ENCODE measurements at regions not wholly inside any gene's neighbourhood (a gene's known extent, or its start where the extent isn't known, plus 50 kb on each side); places are given as distances from the start of the nearest gene placed in this dataset.
"Not testable (repeated sequence)": the region's sequence is repeated elsewhere in the genome, so short reads cannot be mapped to it uniquely, and the experiment has no call there.

DNA sequence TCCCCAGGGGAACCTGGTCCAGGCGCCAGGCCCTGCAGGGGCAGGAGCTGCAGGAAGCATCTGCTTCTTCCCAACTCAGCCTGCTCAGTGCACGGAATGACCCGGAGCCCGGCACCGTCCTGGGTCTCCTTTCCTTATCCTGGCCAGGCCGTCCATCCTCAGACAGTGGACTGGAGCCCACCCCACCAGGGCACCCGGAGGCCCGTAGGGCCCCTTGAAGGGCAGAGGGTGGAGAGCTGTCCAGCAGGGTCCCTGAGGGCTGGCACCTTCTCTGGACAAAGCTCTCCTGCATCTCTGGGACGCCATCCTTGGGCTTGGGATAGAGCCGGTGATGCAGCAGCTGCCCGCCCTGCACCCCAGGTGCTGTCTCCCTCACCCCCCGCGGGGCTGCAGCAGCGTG lies 207.9 kb downstream of the TMEM121 start:
- not testable (repeated sequence) for DNase-seq (ENCODE audit: low spot score)

DNA sequence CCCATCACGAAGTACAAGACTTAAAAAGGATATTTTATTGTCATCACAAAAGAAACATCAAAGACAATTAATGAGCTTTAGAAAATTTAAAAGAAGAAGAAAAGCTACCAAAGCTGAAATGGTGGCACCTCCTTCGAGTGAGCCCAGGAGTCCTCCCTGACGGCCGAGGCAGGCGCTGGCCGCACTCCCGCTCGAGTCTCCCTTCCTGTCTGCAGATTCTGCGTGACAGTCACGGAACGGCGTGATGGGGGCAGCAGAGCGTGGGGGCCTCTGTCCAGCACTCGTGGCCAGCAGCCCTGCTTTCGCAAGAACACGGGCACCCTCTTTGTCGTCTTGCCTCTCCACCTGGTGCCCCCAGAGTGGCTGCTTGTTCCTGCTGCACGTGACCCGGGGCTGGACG lies 209.9 kb downstream of the TMEM121 start:
- not testable (repeated sequence) for DNase-seq (ENCODE audit: low spot score)

DNA sequence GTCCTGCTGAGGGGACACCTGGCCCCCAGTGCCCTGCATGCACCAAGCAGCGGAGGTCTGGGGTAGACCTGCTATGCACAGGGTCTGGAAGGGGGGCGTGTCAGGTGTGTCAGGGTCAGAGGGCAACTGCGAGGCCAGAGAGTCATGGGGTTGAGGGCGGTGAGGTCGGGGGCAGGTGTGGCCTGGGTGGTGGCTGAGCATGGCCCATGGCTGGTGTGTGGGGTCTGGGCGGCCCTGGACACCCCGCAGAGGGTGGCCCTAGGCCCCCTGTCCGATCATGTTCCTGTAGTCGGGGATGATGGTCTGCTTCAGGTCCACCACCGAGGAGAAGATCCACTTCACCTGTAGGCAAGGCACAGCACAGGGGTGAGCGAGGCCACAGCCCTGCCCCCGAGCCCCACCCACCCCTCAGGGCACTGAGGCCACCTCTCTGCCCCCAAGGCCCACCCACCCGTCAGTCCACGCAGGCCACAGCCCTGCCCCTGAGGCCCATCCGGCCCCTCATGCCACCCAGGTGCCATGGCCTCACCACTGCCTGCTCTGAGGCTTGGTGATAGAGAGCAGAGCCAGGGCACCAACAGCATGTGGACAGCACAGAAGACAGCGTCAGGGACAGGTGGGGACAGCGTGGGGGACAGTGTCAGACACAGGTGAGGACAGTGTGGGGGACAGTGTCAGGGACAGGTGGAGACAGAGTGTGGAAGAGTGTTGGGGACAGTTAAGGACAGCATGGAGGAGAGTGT lies 211.3 kb downstream of the TMEM121 start:
- DNase-seq (ENCODE audit: low spot score) = no peak

DNA sequence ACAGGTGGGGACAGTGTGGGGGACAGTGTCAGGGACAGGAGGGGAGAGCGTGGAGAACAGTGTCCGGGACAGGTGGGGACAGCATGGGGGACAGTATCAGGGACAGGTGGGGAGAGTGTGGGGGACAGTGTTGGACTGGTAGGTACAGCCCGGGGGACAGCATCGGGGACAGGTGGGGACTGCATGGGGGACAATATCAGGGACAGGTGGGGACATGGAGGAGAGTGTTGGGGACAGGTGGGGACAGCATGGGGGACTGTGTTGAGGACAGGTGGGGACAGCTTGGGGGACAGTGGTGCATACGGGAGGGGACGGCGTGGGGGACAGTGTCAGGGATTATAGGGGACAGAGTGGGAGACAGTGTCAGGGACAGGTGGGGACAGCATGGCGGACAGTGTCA lies 212.3 kb downstream of the TMEM121 start:
- DNase-seq (ENCODE audit: low spot score) = no peak

DNA sequence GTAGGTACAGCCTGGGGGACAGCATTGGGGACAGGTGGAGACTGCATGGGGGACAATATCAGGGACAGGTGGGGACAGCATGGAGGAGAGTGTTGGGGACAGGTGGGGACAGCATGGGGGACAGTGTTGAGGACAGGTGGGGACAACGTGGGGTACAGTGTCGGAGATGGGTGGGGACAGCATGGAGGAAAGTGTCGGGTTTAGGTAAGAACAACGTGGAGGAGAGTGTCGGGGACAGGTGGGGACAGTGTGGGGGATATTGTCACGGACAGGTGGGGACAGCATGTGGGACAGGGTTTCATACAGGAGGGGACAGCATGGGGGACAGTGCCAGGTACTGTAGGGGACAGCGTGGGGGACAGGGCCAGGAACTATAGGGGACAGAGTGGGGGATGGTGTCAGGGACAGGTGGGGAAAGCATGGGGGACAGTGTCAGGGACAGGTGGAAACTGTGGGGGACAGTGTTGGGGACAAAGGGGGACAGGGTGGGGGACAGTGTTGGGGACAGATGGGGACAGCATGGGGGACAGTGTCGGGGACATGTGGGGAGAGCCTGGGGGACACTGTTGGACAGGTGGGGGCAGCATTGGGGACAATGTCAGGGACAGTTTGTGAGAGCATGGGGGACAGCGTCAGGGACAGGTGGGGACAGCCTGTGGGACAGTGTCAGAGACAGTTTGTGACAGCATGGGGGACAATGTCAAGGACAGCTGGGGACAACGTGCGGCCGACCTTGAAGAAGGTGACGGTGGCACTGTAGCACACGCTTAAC lies 213.1 kb downstream of the TMEM121 start:
- no peak for DNase-seq (ENCODE audit: low spot score)

DNA sequence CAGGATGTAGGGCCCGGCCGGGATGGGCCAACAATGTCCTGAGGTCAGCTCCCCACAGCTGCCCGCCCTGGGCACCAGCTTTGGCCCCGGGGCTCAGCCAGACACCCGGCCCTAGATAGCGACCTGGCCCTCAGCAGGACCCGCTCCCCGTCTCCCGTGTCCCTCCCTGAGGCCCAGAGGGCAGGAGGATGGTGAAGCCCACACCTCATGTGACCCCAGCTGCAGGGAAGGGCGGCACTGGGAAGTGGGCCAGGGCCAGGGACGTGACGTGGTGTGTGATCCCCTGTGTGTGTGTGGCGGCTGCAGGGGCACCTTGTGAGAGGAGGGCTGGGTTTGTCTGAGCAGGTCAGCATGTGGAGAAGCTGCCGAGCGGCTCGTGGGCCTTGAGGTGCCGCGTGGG lies 213.9 kb downstream of the TMEM121 start:
- not testable (repeated sequence) for DNase-seq (ENCODE audit: low spot score)

DNA sequence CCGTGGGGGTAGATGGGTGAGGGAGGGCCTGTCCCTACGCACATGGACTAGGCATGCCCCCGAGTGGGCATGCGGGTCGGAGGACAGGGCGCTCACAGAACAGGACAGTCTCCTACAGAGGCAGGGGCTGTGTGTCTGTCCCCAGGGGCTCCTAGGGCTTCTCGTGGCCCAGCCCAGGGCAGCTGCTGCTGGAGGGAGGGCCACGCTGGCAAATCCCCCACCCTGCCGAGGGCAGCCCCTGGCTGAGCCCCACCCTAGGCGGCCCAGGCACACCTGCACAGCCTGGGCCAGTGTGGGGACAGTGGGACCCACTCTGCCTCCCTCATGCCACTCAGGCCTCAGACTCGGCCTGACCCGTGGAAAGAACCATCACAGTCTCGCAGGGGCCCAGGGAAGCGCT lies 214.6 kb downstream of the TMEM121 start:
- not testable (repeated sequence) for DNase-seq (ENCODE audit: low spot score)

DNA sequence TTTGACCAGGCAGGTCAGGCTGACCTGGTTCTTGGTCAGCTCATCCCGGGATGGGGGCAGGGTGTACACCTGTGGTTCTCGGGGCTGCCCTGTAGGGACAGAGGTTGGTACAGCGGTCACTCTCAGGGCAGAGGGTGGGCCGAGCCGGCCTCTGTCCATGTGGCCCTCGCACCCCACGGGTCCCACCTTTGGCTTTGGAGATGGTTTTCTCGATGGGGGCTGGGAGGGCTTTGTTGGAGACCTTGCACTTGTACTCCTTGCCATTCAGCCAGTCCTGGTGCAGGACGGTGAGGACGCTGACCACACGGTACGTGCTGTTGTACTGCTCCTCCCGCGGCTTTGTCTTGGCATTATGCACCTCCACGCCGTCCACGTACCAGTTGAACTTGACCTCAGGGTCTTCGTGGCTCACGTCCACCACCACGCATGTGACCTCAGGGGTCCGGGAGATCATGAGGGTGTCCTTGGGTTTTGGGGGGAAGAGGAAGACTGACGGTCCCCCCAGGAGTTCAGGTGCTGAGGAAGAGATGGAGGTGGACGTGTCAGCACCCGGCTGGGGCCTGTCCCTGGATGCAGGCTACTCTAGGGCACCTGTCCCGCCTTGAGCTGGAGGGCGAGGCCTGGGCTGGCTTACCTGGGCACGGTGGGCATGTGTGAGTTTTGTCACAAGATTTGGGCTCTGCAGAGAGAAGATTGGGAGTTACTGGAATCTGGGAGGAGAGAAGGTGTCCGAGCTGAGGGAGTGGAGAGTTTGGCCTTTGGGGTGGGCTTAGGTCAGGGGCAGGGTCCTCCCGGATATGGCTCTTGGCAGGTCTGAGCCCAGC lies 215.5 kb downstream of the TMEM121 start:
- not testable (repeated sequence) for DNase-seq (ENCODE audit: low spot score)

DNA sequence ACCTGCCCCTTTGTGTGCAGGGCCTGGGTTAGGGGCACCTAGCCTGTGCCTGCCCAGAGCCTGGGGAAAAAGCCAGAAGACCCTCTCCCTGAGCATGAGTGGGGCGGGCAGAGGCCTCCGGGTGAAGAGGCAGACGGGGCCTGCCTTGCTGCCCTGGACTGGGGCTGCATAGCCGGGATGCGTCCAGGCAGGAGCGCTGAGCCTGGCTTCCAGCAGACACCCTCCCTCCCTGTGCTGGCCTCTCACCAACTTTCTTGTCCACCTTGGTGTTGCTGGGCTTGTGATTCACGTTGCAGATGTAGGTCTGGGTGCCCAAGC lies 216.1 kb downstream of the TMEM121 start:
- DNase-seq (ENCODE audit: low spot score) = no peak

DNA sequence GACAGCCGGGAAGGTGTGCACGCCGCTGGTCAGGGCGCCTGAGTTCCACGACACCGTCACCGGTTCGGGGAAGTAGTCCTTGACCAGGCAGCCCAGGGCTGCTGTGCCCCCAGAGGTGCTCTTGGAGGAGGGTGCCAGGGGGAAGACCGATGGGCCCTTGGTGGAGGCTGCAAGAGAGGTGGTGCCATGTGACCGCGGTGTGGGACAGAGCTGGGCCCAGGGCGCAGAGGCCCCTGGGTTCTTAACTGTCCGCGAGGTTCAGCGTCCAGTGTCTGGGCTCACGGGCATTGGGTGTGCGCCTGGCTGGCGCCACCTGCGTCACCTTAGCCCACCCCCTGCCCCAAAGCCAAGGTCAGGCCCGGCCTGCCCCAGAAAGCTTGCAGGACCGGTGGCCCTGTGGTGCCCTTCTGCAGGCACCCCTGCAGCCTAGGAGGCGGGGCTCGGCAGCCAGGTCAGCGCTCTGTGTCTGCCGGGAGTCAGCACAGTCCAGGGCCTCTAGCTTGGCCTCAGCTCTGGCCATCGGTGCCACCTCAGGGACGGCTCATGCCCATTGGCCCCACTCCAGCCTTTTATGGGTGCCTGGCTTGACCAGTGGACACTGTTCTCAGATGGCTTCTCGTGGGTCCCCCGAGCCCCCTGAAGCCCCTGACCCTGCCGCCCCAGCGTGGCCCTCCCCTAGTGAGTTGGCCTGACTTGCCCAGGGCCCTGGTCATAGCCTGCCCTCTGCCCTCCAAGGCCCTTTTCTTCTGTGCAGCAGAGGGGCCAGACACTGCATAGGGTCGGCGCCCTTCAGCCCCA lies 216.7 kb downstream of the TMEM121 start:
- not testable (repeated sequence) for DNase-seq (ENCODE audit: low spot score)

DNA sequence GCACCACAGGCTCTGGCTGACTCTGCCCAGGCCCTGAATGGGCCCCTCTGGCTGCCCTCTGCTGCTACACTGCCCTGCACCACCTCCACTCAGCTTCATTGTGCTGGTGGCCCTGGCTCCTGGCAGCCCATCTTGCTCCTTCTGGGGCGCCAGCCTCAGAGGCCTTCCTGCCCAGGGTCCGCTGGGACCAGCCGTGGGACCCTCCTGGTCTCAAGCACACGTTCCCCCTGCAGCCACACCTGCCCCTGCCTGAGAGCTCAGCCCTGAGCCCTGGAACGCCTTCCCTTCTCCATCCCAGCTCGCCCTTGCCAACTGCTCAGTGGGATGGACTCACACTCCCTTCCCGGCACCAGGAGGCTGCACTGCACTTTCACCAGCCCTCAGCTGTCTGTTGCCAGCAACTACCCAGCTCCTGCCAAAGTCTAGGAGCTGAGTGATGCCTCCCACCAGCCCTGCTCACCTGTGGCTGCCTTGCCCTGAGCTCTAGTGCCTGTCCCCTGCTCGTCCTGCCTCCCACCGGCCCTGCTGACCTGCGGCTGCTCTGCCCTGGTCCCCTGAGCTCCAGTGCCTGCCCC lies 217.9 kb downstream of the TMEM121 start:
- DNase-seq (ENCODE audit: low spot score) = not testable (repeated sequence)

DNA sequence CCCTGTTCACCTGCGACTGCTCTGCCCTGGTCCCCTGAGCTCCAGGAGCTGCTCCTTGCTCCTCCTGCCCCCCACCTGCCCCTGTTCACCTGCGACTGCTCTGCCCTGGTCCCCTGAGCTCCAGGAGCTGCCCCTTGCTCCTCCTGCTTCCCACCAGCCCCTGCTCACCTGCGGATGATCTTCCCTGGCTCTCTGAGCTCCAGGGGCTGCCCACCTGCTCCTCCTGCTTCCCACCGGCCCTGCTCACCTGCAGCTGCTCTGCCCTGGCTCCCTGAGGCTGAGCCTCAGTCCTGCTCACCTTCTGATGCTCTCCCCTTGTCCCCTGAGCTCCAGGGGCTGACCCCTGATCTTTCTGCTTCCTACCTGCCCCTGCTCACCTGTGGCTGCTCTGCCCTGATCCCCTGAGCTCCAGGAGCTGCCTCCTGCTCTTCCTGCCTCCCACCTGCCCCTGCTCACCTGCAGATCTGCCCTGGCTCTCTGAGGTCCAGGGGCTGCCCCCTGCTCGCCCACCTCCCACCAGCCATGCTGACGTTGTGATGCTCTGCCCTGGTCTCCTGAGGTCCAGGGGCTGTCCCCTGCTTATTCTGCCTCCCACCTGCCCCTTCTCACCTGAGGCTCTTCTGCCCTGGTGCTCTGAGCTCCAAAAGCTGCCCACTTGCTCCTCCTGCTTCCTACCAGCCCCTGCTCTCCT lies 219.2 kb downstream of the TMEM121 start:
- DNase-seq (ENCODE audit: low spot score) = no peak

DNA sequence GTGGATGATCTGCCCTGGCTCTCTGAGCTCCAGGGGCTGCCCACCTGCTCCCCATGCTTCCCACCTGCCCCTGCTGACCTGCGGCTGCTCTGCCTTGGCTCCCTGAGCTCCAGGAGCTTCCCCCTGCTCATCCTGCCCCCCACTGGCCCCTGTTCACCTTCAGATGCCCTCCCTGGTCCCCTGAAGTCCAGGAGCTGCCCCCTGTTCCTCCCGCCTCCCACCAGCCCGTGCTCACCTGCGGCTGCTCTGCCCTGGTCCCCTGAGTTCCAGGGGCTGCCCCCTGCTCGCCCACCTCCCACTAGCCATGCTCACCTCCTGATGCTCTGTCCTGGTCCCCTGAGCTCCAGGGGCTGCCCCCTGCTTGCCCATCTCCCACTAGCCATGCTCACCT lies 219.7 kb downstream of the TMEM121 start:
- no peak for DNase-seq (ENCODE audit: low spot score)

DNA sequence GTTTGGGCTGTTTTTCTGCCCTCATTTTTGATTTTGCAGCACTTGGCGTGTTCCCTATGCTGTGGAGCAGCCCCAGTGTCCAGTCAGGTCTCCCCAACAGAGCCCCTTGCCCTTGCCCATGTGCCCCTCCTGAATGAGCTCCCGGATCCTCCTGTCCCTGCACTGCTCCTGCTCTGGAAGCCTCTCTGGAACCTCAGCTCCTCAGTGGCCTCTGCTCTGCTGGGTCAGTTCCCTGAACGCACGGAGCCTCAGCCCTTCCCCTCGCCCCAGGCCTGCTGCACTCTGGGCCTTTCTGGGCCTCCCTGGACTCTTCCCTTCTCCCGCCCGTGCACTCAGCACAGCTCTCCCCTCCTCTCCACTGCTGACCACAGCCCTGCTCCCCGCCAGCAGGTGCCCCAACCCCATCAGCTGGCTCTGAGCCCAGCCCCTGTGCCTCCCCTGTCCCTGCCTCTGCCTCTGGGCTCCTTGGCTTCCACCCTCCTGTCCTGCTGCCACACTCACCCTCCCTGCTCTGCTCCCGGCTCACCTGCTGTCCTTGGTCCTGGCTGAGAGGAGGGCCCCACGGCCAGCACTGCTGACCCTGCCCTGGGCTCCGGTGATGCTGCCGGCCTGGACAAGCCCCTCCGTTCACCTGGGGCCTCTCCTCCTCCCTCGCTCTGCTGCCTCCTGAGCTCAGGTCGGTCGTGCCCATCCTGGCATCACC lies 220.6 kb downstream of the TMEM121 start:
- not testable (repeated sequence) for DNase-seq (ENCODE audit: low spot score)

DNA sequence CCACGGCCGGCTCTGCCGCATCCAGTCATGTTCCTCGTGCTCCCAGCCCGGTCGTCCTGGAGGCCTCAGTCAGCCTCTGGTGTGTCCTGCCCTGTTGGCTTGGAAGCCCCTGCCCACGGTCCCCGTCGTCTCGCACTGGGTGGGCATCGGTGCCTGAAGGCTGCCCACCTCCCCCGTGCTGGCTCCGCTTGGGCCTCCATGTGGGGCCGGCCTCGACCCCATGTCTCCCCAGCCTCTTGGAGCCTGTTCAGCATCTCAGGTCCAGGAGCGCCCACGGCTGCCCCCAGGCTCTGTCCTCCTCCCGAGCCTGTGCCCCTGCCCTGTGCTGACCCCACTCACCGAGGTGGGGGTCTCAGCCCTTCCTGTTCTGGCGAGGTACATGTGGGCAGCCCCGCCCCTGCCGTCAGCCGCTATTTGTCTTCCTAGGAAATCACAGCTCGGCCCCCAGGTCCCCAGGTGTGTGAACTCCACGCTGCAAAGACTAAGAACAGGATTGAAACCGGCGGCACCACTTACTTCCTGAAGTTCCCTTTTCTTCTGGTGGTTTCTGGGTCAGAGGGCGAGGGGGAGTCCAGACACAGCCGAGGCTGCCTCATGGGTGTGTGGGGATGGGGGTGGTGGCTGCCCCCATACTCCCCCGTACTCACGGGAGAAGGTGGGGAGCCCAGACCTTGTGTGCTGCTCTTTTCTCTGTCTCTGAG lies 221.3 kb downstream of the TMEM121 start:
- DNase-seq (ENCODE audit: low spot score) = not testable (repeated sequence)

DNA sequence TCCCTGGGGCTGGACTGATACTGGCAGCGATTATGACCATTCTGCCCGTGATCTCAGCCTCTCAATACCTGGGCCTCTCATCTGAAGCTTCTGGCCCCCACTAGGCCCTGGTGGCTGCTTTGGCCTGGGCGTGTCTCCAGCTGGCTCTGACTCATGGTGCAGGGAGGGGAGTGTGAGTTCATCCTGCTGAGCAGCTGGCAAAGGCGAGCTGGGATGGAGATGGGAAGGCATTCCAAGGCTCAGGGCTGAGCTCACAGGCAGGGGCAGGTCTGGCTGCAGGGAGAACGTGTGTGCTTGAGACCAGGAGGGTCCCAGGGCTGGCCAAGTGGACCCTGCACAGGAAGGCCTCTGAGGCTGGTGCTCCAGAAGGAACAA lies 221.8 kb downstream of the TMEM121 start:
- no peak for DNase-seq (ENCODE audit: low spot score)

DNA sequence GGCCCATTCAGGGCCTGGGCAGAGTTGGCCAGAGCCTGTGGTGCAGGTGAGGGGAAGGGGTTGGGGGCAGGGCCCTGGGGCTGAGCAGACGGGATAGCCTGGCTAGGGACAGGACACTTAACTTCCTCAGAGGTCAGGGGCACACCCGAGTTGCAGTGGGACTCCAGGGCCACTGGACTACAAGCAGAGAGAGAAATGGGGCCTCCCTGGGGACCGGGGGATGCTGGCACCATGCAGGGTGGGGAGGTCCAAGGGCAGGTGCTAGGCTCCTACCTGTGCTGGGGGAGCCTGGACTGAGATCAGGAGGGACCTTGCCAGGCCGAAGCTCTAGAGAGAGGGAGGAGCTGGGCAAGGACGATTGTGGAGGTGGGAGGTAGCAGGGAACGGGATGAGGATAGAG lies 222.3 kb downstream of the TMEM121 start:
- DNase-seq (ENCODE audit: low spot score) = not testable (repeated sequence)

DNA sequence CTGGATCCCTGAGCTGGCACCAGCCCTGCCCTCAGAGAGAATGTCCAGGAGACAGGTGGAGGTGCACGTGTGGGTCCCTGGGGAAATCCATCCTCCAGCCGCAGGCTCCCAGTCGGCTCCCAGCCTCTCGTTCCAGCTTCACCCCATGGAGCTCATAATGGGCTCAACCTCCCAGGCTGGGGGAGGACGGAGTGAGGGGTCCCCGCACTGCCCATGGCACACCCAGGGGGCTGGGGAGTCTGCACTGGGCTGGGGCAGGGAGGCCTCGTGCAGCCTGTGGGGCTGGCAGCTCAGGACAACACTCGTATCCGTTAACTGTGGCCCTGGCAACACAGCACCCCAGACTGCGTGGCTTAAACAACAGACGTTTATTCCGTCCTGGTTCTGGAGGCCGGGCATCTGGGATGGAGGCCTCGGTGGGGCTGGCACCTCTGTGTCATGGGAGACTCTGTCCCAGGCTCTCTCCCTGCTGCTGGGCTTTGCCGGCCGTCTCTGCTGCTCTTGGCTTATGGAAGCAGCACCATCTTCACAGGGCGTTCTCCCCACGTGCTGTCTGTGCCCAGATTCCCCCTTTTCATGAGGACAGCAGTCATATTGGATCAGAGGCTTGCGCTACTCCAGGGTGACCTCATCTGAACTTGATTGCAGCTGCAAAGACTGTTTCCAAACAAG lies 223.6 kb downstream of the TMEM121 start:
- not testable (repeated sequence) for DNase-seq (ENCODE audit: low spot score)

DNA sequence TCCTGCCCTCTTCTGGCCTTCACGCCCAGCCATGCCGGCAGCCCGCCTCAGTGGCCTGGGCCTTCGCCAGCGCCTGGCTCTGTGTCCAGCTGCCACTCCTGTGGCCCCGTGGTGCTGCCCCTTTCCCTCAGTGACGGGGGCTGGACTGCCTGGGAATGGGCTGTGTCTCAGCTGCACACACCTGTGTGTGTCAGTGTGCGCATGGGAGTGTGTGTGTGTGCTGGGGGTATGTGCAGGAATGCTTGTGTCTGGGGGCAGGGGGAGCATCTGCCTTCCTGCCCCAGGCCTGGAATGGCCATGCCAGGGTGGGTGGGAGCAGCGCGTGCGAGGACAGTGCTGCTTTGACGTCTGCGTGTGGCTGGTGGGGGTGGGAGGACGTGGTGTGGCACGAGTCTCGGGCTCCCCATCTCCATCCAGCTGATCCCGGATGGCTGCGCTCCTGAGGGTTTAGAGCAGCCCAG lies 224.9 kb downstream of the TMEM121 start:
- not testable (repeated sequence) for DNase-seq (ENCODE audit: low spot score)
